ENCODE measurements at regions not wholly inside any gene's neighbourhood (a gene's known extent, or its start where the extent isn't known, plus 50 kb on each side); places are given as distances from the start of the nearest gene placed in this dataset.

- Mint-ChIP-seq H3K4me1 (ENCODE audit: low read depth) (peaks cover 6% of the 10 kb centered on the region), H3K27me3 (ENCODE audit: low read depth) (no peaks in the 10 kb centered on the region), H3K4me3 (no peak overlapping the region), H3K36me3 (ENCODE audit: insufficient read depth) (no peaks in the 10 kb centered on the region), H3K9me3 (no peaks in the 10 kb centered on the region)
- peak in 1 of 2 donors; percentile 35 for ATAC-seq
- DNase-seq: no peak
Observed at GRCh38 chr11:128174465-128175291, 412.7 kb downstream of the ETS1 start.

- Mint-ChIP-seq H3K36me3 (ENCODE audit: insufficient read depth) (no peaks in the 10 kb centered on the region), H3K27me3 (ENCODE audit: low read depth) (no peaks in the 10 kb centered on the region), H3K9me3 (no peaks in the 10 kb centered on the region), H3K4me1 (ENCODE audit: low read depth) (peaks cover 3% of the 10 kb centered on the region), H3K4me3 (no peak overlapping the region)
- ATAC-seq (peak; percentile 73 to 77), DNase-seq (peak; percentile 87)
Observed at GRCh38 chr11:128172046-128172878, 415.1 kb downstream of the ETS1 start.

GRCh38 chr11:128171506-128171905 is 415.9 kb downstream of the ETS1 start:
- DNase-seq (no peak), ATAC-seq (peak; percentile 35 to 37)
- Mint-ChIP-seq H3K27me3 (ENCODE audit: low read depth) (no peaks in the 10 kb centered on the region), H3K36me3 (ENCODE audit: insufficient read depth) (no peaks in the 10 kb centered on the region), H3K4me1 (ENCODE audit: low read depth) (peaks cover 3% of the 10 kb centered on the region), H3K4me3 (no peak overlapping the region), H3K9me3 (no peaks in the 10 kb centered on the region)

GRCh38 chr11:128165572-128165971 is 421.8 kb downstream of the ETS1 start:
- no peak for DNase-seq
- no peaks in the 10 kb centered on the region for H3K36me3 Mint-ChIP-seq (ENCODE audit: insufficient read depth)
- H3K4me3 Mint-ChIP-seq: no peak overlapping the region
- no peaks in the 10 kb centered on the region for H3K9me3 Mint-ChIP-seq
- no peaks in the 10 kb centered on the region for H3K27me3 Mint-ChIP-seq (ENCODE audit: low read depth)
- ATAC-seq: no peak
- peaks cover 9% of the 10 kb centered on the region for H3K4me1 Mint-ChIP-seq (ENCODE audit: low read depth)

- Mint-ChIP-seq H3K9me3 (no peaks in the 10 kb centered on the region), H3K36me3 (ENCODE audit: insufficient read depth) (no peaks in the 10 kb centered on the region), H3K4me1 (ENCODE audit: low read depth) (peaks cover 9% of the 10 kb centered on the region), H3K27me3 (ENCODE audit: low read depth) (no peaks in the 10 kb centered on the region), H3K4me3 (no peak overlapping the region)
- DNase-seq (no peak), ATAC-seq (no peak)
Observed at GRCh38 chr11:128164080-128164741, 423.1 kb downstream of the ETS1 start.

GRCh38 chr11:128161994-128162393 is 425.4 kb downstream of the ETS1 start:
- peaks cover 18% of the 10 kb centered on the region for H3K4me1 Mint-ChIP-seq (ENCODE audit: low read depth)
- H3K4me3 Mint-ChIP-seq: no peak overlapping the region
- DNase-seq (no peak), ATAC-seq (no peak)
- no peaks in the 10 kb centered on the region for H3K36me3 Mint-ChIP-seq (ENCODE audit: insufficient read depth)
- no peaks in the 10 kb centered on the region for H3K27me3 Mint-ChIP-seq (ENCODE audit: low read depth)
- H3K9me3 Mint-ChIP-seq: no peaks in the 10 kb centered on the region

- DNase-seq (no peak), ATAC-seq (no peak)
- Mint-ChIP-seq H3K4me1 (ENCODE audit: low read depth) (peaks cover 18% of the 10 kb centered on the region), H3K27me3 (ENCODE audit: low read depth) (no peaks in the 10 kb centered on the region), H3K36me3 (ENCODE audit: insufficient read depth) (no peaks in the 10 kb centered on the region), H3K9me3 (no peaks in the 10 kb centered on the region), H3K4me3 (no peak overlapping the region)
Observed at GRCh38 chr11:128161436-128161835, 425.9 kb downstream of the ETS1 start.

- H3K27me3 Mint-ChIP-seq (ENCODE audit: low read depth): no peaks in the 10 kb centered on the region
- peaks cover 9% of the 10 kb centered on the region for H3K4me1 Mint-ChIP-seq (ENCODE audit: low read depth)
- no peak overlapping the region for H3K4me3 Mint-ChIP-seq
- DNase-seq (no peak), ATAC-seq (no peak)
- H3K36me3 Mint-ChIP-seq (ENCODE audit: insufficient read depth): no peaks in the 10 kb centered on the region
- H3K9me3 Mint-ChIP-seq: no peaks in the 10 kb centered on the region
Observed at GRCh38 chr11:128158860-128159259, 428.5 kb downstream of the ETS1 start.

- Mint-ChIP-seq H3K27me3 (ENCODE audit: low read depth) (no peaks in the 10 kb centered on the region), H3K4me1 (ENCODE audit: low read depth) (peaks cover 9% of the 10 kb centered on the region), H3K9me3 (no peaks in the 10 kb centered on the region), H3K4me3 (peak overlapping the region; percentile 71), H3K36me3 (ENCODE audit: insufficient read depth) (no peaks in the 10 kb centered on the region)
- peak; percentile 87 to 88 for ATAC-seq
- DNase-seq: peak; percentile 54
Observed at GRCh38 chr11:128157423-128158298, 429.7 kb downstream of the ETS1 start.

- no peaks in the 10 kb centered on the region for H3K9me3 Mint-ChIP-seq
- H3K4me3 Mint-ChIP-seq: no peak overlapping the region
- no peak for DNase-seq
- no peak for ATAC-seq
- peaks cover 9% of the 10 kb centered on the region for H3K4me1 Mint-ChIP-seq (ENCODE audit: low read depth)
- no peaks in the 10 kb centered on the region for H3K27me3 Mint-ChIP-seq (ENCODE audit: low read depth)
- H3K36me3 Mint-ChIP-seq (ENCODE audit: insufficient read depth): no peaks in the 10 kb centered on the region
Observed at GRCh38 chr11:128156486-128156885, 430.9 kb downstream of the ETS1 start.

- H3K4me3 Mint-ChIP-seq: no peak overlapping the region
- no peaks in the 10 kb centered on the region for H3K9me3 Mint-ChIP-seq
- DNase-seq: no peak
- ATAC-seq: no peak
- peaks cover 9% of the 10 kb centered on the region for H3K4me1 Mint-ChIP-seq (ENCODE audit: low read depth)
- no peaks in the 10 kb centered on the region for H3K36me3 Mint-ChIP-seq (ENCODE audit: insufficient read depth)
- H3K27me3 Mint-ChIP-seq (ENCODE audit: low read depth): no peaks in the 10 kb centered on the region
Observed at GRCh38 chr11:128155590-128155989, 431.8 kb downstream of the ETS1 start.

GRCh38 chr11:128153697-128154048 is 433.7 kb downstream of the ETS1 start:
- ATAC-seq (no peak), DNase-seq (no peak)
- H3K36me3 Mint-ChIP-seq (ENCODE audit: insufficient read depth): no peaks in the 10 kb centered on the region
- no peaks in the 10 kb centered on the region for H3K9me3 Mint-ChIP-seq
- H3K27me3 Mint-ChIP-seq (ENCODE audit: low read depth): no peaks in the 10 kb centered on the region
- H3K4me1 Mint-ChIP-seq (ENCODE audit: low read depth): peaks cover 9% of the 10 kb centered on the region
- no peak overlapping the region for H3K4me3 Mint-ChIP-seq

- H3K27me3 Mint-ChIP-seq (ENCODE audit: low read depth): no peaks in the 10 kb centered on the region
- no peaks in the 10 kb centered on the region for H3K36me3 Mint-ChIP-seq (ENCODE audit: insufficient read depth)
- DNase-seq (no peak), ATAC-seq (no peak)
- H3K9me3 Mint-ChIP-seq: no peaks in the 10 kb centered on the region
- H3K4me3 Mint-ChIP-seq: no peak overlapping the region
- H3K4me1 Mint-ChIP-seq (ENCODE audit: low read depth): peaks cover 9% of the 10 kb centered on the region
Observed at GRCh38 chr11:128152796-128153696, 434.3 kb downstream of the ETS1 start.
